Upper lobe of left lung (tissue), 4 donors: ENCODE measurements at regions not wholly inside any gene's neighbourhood (a gene's known extent, or its start where the extent isn't known, plus 50 kb on each side); places are given as distances from the start of the nearest gene placed in this dataset.

Experiments
- CTCF ChIP-seq, 6 experiments: fragments of 450-650 bp in 4 of 6; fragments of 200-600 bp in 2 of 6; sonication (generic) in 2 of 6; IDR thresholded peaks; one replicate each; pipeline ENCODE4 v1.5.1; 2016 to 2019; ENCODE audit warnings: antibody characterized with exemption in 6 of 6
- EP300 ChIP-seq, 4 donors: sonication (generic); formaldehyde crosslinking; IDR thresholded peaks; one replicate each; pipeline ENCODE4 v1.5.1; 2017; ENCODE audit warnings: antibody characterized with exemption in 4 of 4, control low read depth in 2 of 4
- POLR2A ChIP-seq, 4 donors: fragments of 450-650 bp; IDR thresholded peaks; one replicate each; pipeline ENCODE4 v1.5.1; 2016 to 2017; ENCODE audit warnings: antibody characterized with exemption in 4 of 4, mild to moderate bottlenecking in 2 of 4

- no peak for TF ChIP-seq EP300 (IDR thresholded peaks at IDR 0.05)
- TF ChIP-seq CTCF (IDR thresholded peaks at IDR 0.05): no peak
- no peak for TF ChIP-seq POLR2A (IDR thresholded peaks at IDR 0.05)
Measured at GRCh38 chr11:109961261-109961660, 131.9 kb upstream of the ZC3H12C start.
